MM.1S (cell line): ENCODE measurements at regions not wholly inside any gene's neighbourhood (a gene's known extent, or its start where the extent isn't known, plus 50 kb on each side); places are given as distances from the start of the nearest gene placed in this dataset.

ENCODE experiments used
- DNase-seq: peaks from one replicate; pipeline ENCODE4 v3.0.0-alpha.2; 2015
- H2AFZ ChIP-seq: fragments of 300-600 bp; sonication (generic); 2 replicates; pipeline ENCODE4 v1.6.0; 2016; ENCODE audit warnings: antibody characterized with exemption, low read length
- H3F3A ChIP-seq: fragments of 300-600 bp; sonication (generic); 2 replicates; pipeline ENCODE4 v1.6.1; 2016; ENCODE audit warnings: mild to moderate bottlenecking, antibody characterized with exemption, low read length, moderate library complexity, mixed read lengths; ENCODE audit not compliant: insufficient read depth
- H3K27ac ChIP-seq: fragments of 300-600 bp; sonication (generic); 2 replicates; pipeline ENCODE4 v1.5.1; 2016; ENCODE audit warnings: mild to moderate bottlenecking, low read length
- H3K27me3 ChIP-seq: fragments of 300-600 bp; sonication (generic); replicated peaks from 2 replicates; pipeline ENCODE4 v1.6.0; 2016; ENCODE audit warnings: low read length; ENCODE audit not compliant: insufficient read depth
- H3K36me3 ChIP-seq: fragments of 300-600 bp; sonication (generic); replicated peaks from 2 replicates; pipeline ENCODE4 v1.6.1; 2016; ENCODE audit warnings: mild to moderate bottlenecking, low read length, mixed read lengths; ENCODE audit not compliant: insufficient read depth
- H3K4me1 ChIP-seq: fragments of 300-600 bp; sonication (generic); 2 replicates; pipeline ENCODE4 v1.6.1; 2016; ENCODE audit warnings: low read length, mixed read lengths
- H3K4me2 ChIP-seq: fragments of 300-600 bp; sonication (generic); 2 replicates; pipeline ENCODE4 v1.6.0; 2016; ENCODE audit warnings: low read depth, low read length
- H3K4me3 ChIP-seq: fragments of 300-600 bp; sonication (generic); 2 replicates; pipeline ENCODE4 v1.5.1; 2016; ENCODE audit warnings: low read length, mixed read lengths
- H3K79me2 ChIP-seq: fragments of 300-600 bp; sonication (generic); 2 replicates; pipeline ENCODE4 v1.6.1; 2016; ENCODE audit warnings: mixed run types, low read length, mixed read lengths
- H3K9ac ChIP-seq: fragments of 300-600 bp; sonication (generic); 2 replicates; pipeline ENCODE4 v1.6.1; 2016; ENCODE audit warnings: low read length, mixed read lengths
- H3K9me2 ChIP-seq: fragments of 300-600 bp; sonication (generic); replicated peaks from 2 replicates; pipeline ENCODE4 v1.6.1; 2016; ENCODE audit warnings: mild to moderate bottlenecking, low read length, mixed read lengths; ENCODE audit not compliant: insufficient read depth
- H3K9me3 ChIP-seq: fragments of 300-600 bp; sonication (generic); replicated peaks from 2 replicates; pipeline ENCODE4 v1.6.1; 2016; ENCODE audit warnings: mild to moderate bottlenecking, low read length, mixed read lengths; ENCODE audit not compliant: insufficient read depth
- H4K20me1 ChIP-seq: fragments of 300-600 bp; sonication (generic); 2 replicates; pipeline ENCODE4 v1.6.1; 2016; ENCODE audit warnings: mild to moderate bottlenecking, low read length, moderate library complexity, mixed read lengths; ENCODE audit not compliant: insufficient read depth
- CTCF ChIP-seq: fragments of 300-600 bp; sonication (generic); IDR thresholded peaks from 2 replicates; pipeline ENCODE4 v1.5.1; 2016; ENCODE audit warnings: antibody characterized with exemption, low read length, mixed read lengths
- EZH2 ChIP-seq: fragments of 300-600 bp; sonication (generic); optimal IDR thresholded peaks from 2 replicates; pipeline ENCODE3; 2017; ENCODE audit warnings: low read depth, mild to moderate bottlenecking, antibody characterized with exemption, low read length, mixed read lengths
- EZH2phosphoT487 ChIP-seq: fragments of 300-600 bp; sonication (generic); IDR thresholded peaks from 2 replicates; pipeline ENCODE4 v1.6.1; 2018; ENCODE audit warnings: antibody characterized with exemption, low read length

GRCh38 chr18:24543795-24544498 lies 83.5 kb downstream of the HRH4 start:
- Histone ChIP-seq H3K4me2 (no peak overlapping the region), H3K79me2 (no peaks in the 10 kb centered on the region), H4K20me1 (no peaks in the 10 kb centered on the region), H2AFZ (no peak overlapping the region), H3K36me3 (no peaks in the 10 kb centered on the region), H3K9ac (no peak overlapping the region), H3K4me3 (no peak overlapping the region), H3K27me3 (no peaks in the 10 kb centered on the region), H3K27ac (no peak overlapping the region), H3F3A (no peaks in the 10 kb centered on the region), H3K4me1 (no peaks in the 10 kb centered on the region), H3K9me2 (no peaks in the 10 kb centered on the region), H3K9me3 (no peaks in the 10 kb centered on the region)
- no peak for TF ChIP-seq EZH2
- TF ChIP-seq CTCF, result peak; percentile 48
- TF ChIP-seq EZH2phosphoT487, result no peak
- peak; percentile 10 for DNase-seq

- no peak overlapping the region for H3K4me3 ChIP-seq
- H3K4me2 ChIP-seq, result no peak overlapping the region
- H3K36me3 ChIP-seq, result no peaks in the 10 kb centered on the region
- no peaks in the 10 kb centered on the region for H3K9me2 ChIP-seq
- H3K79me2 ChIP-seq, result no peaks in the 10 kb centered on the region
- no peak for DNase-seq
- no peak overlapping the region for H3K9ac ChIP-seq
- H3K4me1 ChIP-seq, result no peaks in the 10 kb centered on the region
- H2AFZ ChIP-seq, result no peak overlapping the region
- H4K20me1 ChIP-seq, result no peaks in the 10 kb centered on the region
- no peaks in the 10 kb centered on the region for H3K9me3 ChIP-seq
- no peak for TF ChIP-seq EZH2
- no peak for TF ChIP-seq EZH2phosphoT487
- no peak for TF ChIP-seq CTCF
- H3K27ac ChIP-seq, result no peak overlapping the region
- H3F3A ChIP-seq, result no peaks in the 10 kb centered on the region
- no peaks in the 10 kb centered on the region for H3K27me3 ChIP-seq
Observed at GRCh38 chr18:24544949-24545348, 84.5 kb downstream of the HRH4 start.

GRCh38 chr18:24545651-24546050 lies 85.2 kb downstream of the HRH4 start:
- no peak overlapping the region for H3K9ac ChIP-seq
- no peaks in the 10 kb centered on the region for H3F3A ChIP-seq
- no peaks in the 10 kb centered on the region for H3K79me2 ChIP-seq
- no peaks in the 10 kb centered on the region for H3K27me3 ChIP-seq
- no peak overlapping the region for H2AFZ ChIP-seq
- H3K4me2 ChIP-seq, result no peak overlapping the region
- no peaks in the 10 kb centered on the region for H4K20me1 ChIP-seq
- H3K27ac ChIP-seq, result no peak overlapping the region
- no peak overlapping the region for H3K4me3 ChIP-seq
- DNase-seq, result no peak
- no peaks in the 10 kb centered on the region for H3K9me3 ChIP-seq
- TF ChIP-seq EZH2 (no peak), CTCF (no peak), EZH2phosphoT487 (no peak)
- no peaks in the 10 kb centered on the region for H3K9me2 ChIP-seq
- H3K36me3 ChIP-seq, result no peaks in the 10 kb centered on the region
- H3K4me1 ChIP-seq, result no peaks in the 10 kb centered on the region
